MM.1S (cell line): ENCODE measurements at regions not wholly inside any gene's neighbourhood (a gene's known extent, or its start where the extent isn't known, plus 50 kb on each side); places are given as distances from the start of the nearest gene placed in this dataset.

ENCODE experiments used
- EZH2 ChIP-seq: fragments of 300-600 bp; sonication (generic); optimal IDR thresholded peaks from 2 replicates; pipeline ENCODE3; 2017; ENCODE audit warnings: low read depth, mild to moderate bottlenecking, antibody characterized with exemption, low read length, mixed read lengths
- EZH2phosphoT487 ChIP-seq: fragments of 300-600 bp; sonication (generic); IDR thresholded peaks from 2 replicates; pipeline ENCODE4 v1.6.1; 2018; ENCODE audit warnings: antibody characterized with exemption, low read length

DNA sequence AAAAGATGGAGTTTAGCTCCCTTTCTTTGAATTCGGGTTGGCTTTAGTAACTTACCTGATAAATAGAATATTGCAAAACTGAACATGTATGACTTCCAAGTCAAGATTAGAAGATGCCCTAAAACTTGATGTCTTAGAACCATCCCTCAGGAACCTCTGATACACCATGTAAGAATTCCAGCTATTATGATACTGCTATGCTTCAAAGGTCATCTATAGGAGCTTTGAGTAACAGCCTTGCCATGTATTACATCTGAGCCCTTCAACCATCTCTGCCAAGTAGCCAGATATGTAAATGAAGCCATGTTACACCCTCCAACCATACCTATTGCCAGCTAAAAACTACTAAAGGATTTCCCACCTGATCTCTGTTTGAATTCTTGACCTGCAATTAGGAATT lies 854.2 kb downstream of the SI start:
- TF ChIP-seq EZH2, result no peak
- TF ChIP-seq EZH2phosphoT487, result no peak
